ENCODE measurements at regions not wholly inside any gene's neighbourhood (a gene's known extent, or its start where the extent isn't known, plus 50 kb on each side); places are given as distances from the start of the nearest gene placed in this dataset.

- in situ Hi-C loops (cut with MboI; ENCODE audit: low sequenced_read_pairs in 4 of 4), result no loop called here
- no peak for TF ChIP-seq CTCF (IDR thresholded peaks at IDR 0.05 in 4 of 5, conservative IDR thresholded peaks at IDR 0.05 in 1 of 5)
- no peak for TF ChIP-seq POLR2A (IDR thresholded peaks at IDR 0.05)
Measured at GRCh38 chr5:103620851-103621547, 58.4 kb upstream of the NUDT12 start.

GRCh38 chr5:103617913-103618312 is 55.3 kb upstream of the NUDT12 start:
- H3K36me3 ChIP-seq, result no peaks in the 10 kb centered on the region
- no peaks in the 10 kb centered on the region for H3K27me3 ChIP-seq
- no peak overlapping the region for H3K4me3 ChIP-seq
- H3K4me1 ChIP-seq, result no peaks in the 10 kb centered on the region
- in situ Hi-C loops (cut with MboI; ENCODE audit: low sequenced_read_pairs in 4 of 4) (no loop called here), intact Hi-C loops (cut with DNase I; ENCODE audit: low total_unique reads) (no loop called here)
- no peak overlapping the region for H3K27ac ChIP-seq
- no peak for ATAC-seq
- no peak for DNase-seq
- H3K9me3 ChIP-seq, result no peaks in the 10 kb centered on the region
- no peak for TF ChIP-seq POLR2A (IDR thresholded peaks at IDR 0.05)
- TF ChIP-seq CTCF (IDR thresholded peaks at IDR 0.05 in 4 of 5, conservative IDR thresholded peaks at IDR 0.05 in 1 of 5), result no peak

More at GRCh38 chr5:103620851-103621547, 58.4 kb upstream of the NUDT12 start:
- intact Hi-C loops (cut with DNase I; ENCODE audit: low total_unique reads), result no loop called here
- no peaks in the 10 kb centered on the region for H3K27me3 ChIP-seq
- no peak overlapping the region for H3K27ac ChIP-seq
- no peaks in the 10 kb centered on the region for H3K9me3 ChIP-seq
- no peaks in the 10 kb centered on the region for H3K36me3 ChIP-seq
- ATAC-seq (no peak), DNase-seq (no peak)
- H3K4me3 ChIP-seq, result no peak overlapping the region
- H3K4me1 ChIP-seq, result no peaks in the 10 kb centered on the region

GRCh38 chr5:103617090-103617489 is 54.5 kb upstream of the NUDT12 start:
- H3K36me3 ChIP-seq, result no peaks in the 10 kb centered on the region
- intact Hi-C loops (cut with DNase I; ENCODE audit: low total_unique reads), result no loop called here
- no peak overlapping the region for H3K4me3 ChIP-seq
- no peaks in the 10 kb centered on the region for H3K9me3 ChIP-seq
- DNase-seq (no peak), ATAC-seq (no peak)
- no peaks in the 10 kb centered on the region for H3K4me1 ChIP-seq
- H3K27me3 ChIP-seq, result no peaks in the 10 kb centered on the region
- TF ChIP-seq POLR2A (IDR thresholded peaks at IDR 0.05) (no peak), CTCF (IDR thresholded peaks at IDR 0.05 in 4 of 5, conservative IDR thresholded peaks at IDR 0.05 in 1 of 5) (no peak)
- H3K27ac ChIP-seq, result no peak overlapping the region
- in situ Hi-C loops (cut with MboI; ENCODE audit: low sequenced_read_pairs in 4 of 4), result no loop called here

- TF ChIP-seq POLR2A (IDR thresholded peaks at IDR 0.05) (no peak), CTCF (IDR thresholded peaks at IDR 0.05 in 4 of 5, conservative IDR thresholded peaks at IDR 0.05 in 1 of 5) (no peak)
- Histone ChIP-seq H3K4me1 (no peaks in the 10 kb centered on the region), H3K36me3 (no peaks in the 10 kb centered on the region), H3K9me3 (no peaks in the 10 kb centered on the region), H3K27ac (no peak overlapping the region), H3K4me3 (no peak overlapping the region), H3K27me3 (no peaks in the 10 kb centered on the region)
- ATAC-seq, result no peak
- no peak for DNase-seq
- intact Hi-C loops (cut with DNase I; ENCODE audit: low total_unique reads) (no loop called here), in situ Hi-C loops (cut with MboI; ENCODE audit: low sequenced_read_pairs in 4 of 4) (no loop called here)
Measured at GRCh38 chr5:103612545-103612944, 50.0 kb upstream of the NUDT12 start.
